HG03025 (cell line): ENCODE measurements at regions not wholly inside any gene's neighbourhood (a gene's known extent, or its start where the extent isn't known, plus 50 kb on each side); places are given as distances from the start of the nearest gene placed in this dataset.

ENCODE experiments used
- ATAC-seq: cut with Tn5 transposase; IDR thresholded peaks from one replicate; pipeline ENCODE4 v1.9.1; 2021; ENCODE audit warnings: mild to moderate bottlenecking, moderate library complexity; ENCODE audit not compliant: unreplicated experiment, low FRiP score

GRCh38 chr13:70432276-70432805, 324.1 kb upstream of the KLHL1 start:
- no peak for ATAC-seq

- no peak for ATAC-seq
Measured at GRCh38 chr13:70430256-70430655, 322.0 kb upstream of the KLHL1 start.

GRCh38 chr13:70424928-70425327, 316.7 kb upstream of the KLHL1 start:
- ATAC-seq: no peak

- no peak for ATAC-seq
Measured at GRCh38 chr13:70424428-70424827, 316.2 kb upstream of the KLHL1 start.

- ATAC-seq: no peak
Measured at GRCh38 chr13:70415136-70415535, 306.9 kb upstream of the KLHL1 start.

- ATAC-seq: no peak
Measured at GRCh38 chr13:70408865-70409264, 300.6 kb upstream of the KLHL1 start.

GRCh38 chr13:70407486-70407885, 299.2 kb upstream of the KLHL1 start:
- no peak for ATAC-seq

GRCh38 chr13:70405266-70405665, 297.0 kb upstream of the KLHL1 start:
- no peak for ATAC-seq

- ATAC-seq: no peak
Measured at GRCh38 chr13:70394031-70394548, 285.8 kb upstream of the KLHL1 start.

GRCh38 chr13:70391678-70392077, 283.4 kb upstream of the KLHL1 start:
- no peak for ATAC-seq

GRCh38 chr13:70390968-70391367, 282.7 kb upstream of the KLHL1 start:
- ATAC-seq: no peak

- ATAC-seq: no peak
Measured at GRCh38 chr13:70390064-70390463, 281.8 kb upstream of the KLHL1 start.

- ATAC-seq: no peak
Measured at GRCh38 chr13:70388935-70389334, 280.7 kb upstream of the KLHL1 start.

- ATAC-seq: no peak
Measured at GRCh38 chr13:70386919-70387318, 278.7 kb upstream of the KLHL1 start.

- no peak for ATAC-seq
Measured at GRCh38 chr13:70385852-70386251, 277.6 kb upstream of the KLHL1 start.

GRCh38 chr13:70384156-70384555, 275.9 kb upstream of the KLHL1 start:
- no peak for ATAC-seq

- no peak for ATAC-seq
Measured at GRCh38 chr13:70380809-70381208, 272.6 kb upstream of the KLHL1 start.

- no peak for ATAC-seq
Measured at GRCh38 chr13:70375718-70376117, 267.5 kb upstream of the KLHL1 start.

- no peak for ATAC-seq
Measured at GRCh38 chr13:70370924-70371323, 262.7 kb upstream of the KLHL1 start.

GRCh38 chr13:70366720-70367119, 258.5 kb upstream of the KLHL1 start:
- ATAC-seq: no peak

- ATAC-seq: no peak
Measured at GRCh38 chr13:70363991-70364390, 255.7 kb upstream of the KLHL1 start.

GRCh38 chr13:70362820-70363570, 254.7 kb upstream of the KLHL1 start:
- ATAC-seq: no peak
